ENCODE measurements at regions not wholly inside any gene's neighbourhood (a gene's known extent, or its start where the extent isn't known, plus 50 kb on each side); places are given as distances from the start of the nearest gene placed in this dataset.
"Not testable (repeated sequence)": the region's sequence is repeated elsewhere in the genome, so short reads cannot be mapped to it uniquely, and the experiment has no call there.

DNA sequence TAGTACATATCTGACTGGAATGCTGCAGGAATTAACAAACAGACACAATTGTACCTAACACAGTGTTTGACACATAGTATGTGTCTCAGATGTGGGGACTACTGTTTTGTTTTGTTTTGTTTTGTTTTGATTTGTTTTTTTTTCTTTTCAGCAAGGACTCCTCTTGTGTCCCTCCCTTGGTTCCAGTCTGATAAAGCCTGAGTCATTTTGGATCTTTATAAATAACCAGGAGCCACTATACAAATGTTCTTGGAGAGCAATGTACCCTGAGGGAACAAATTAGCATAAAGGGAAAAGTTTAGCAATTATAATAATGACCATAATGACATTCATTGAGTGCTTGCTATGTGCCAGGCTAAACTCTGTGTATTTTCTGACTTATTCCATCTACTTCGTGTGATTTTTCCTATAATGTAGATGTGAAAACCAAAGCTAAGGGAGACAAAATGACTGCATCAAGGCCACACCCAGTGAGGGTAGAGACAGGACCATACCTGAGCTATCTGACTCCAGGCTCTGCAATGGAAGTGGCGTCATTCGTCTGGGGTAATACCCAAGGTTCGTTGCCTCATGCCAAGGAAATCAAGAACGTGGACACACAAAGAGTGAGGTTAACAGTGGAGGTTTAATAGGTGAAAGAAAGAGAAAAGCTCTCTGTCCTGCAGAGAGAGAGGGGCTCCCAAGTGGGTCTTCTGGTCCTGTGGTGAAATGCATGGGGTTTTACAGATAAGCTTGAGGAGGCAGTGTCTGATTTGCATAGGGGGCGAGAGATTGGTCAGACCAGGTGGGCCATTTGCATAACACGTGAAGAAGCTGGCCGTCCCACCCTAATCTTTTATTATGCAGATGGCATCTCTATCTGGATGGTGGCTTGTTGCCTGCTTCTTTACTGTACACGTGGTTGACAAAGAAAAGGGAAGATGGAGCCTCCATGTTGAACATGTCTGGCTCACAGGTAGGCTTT, 285.5 kb upstream of the SFSWAP start:
- DNase-seq, result no peak

DNA sequence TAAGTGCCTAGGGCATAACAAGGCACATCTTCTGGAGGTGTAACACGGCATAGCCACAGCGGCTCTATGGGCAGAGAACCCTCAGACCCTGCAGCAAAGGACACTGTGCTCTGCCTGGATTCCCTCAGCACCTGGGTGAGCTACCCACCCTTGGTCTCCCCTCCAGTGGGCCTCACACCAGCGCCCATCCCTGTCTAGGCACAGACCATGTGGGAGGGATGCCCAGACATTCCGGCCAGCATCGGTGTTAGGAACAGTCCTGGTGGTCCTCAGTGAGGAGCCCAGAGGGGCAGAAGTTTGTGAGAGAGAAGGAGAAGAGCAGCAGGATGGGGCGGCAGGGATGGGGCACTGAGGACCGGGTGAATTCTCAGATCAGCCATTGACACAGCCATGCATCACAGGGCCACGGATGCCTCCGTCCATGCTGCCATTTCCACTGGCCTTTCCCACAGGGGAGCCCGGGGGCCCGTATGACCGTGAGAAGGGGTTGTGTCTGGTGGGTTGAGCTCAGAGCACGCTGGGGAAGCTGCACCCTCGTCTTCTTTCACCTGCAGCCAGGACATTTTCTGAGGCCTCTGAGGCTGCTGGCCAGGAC, 282.7 kb upstream of the SFSWAP start:
- DNase-seq, result no peak

DNA sequence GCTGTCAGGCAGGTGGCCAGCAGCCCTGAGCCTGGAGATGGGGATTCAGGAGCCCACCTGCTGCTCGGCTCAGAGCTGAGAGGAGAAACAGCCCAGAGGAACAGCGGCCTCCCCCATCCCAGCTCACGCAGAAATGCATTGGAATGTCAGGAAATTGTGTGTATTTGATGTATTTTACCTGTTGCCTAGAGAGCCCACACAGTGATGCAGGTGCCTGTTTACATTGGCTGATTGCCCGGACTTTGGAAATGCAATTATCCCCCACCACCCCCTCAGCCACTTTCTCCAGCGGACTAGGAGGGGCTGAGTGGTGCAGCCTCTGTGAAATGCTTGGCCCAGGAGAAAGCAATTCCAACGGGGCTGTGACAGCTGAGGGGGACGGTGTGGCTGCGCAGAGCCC, 281.7 kb upstream of the SFSWAP start:
- DNase-seq, result not testable (repeated sequence)

DNA sequence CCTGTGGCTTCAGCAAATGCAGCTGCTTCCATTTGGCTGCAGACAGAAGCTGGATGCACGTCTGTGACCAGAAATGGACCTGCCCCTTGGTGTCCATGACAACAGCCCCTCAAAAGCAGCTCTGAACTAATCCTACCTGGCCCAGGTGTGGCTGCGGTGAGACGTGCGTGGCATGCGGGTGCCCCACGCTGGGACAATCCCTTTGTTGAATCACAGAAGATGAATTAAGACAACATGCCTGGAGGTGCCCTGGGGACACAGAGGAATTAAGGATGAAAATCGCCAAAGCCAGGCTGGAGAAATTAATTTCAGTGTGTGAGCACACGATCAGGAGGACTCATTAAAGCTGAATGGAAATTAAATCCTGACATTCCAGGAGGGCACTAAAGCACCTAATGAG, 281.2 kb upstream of the SFSWAP start:
- not testable (repeated sequence) for DNase-seq

DNA sequence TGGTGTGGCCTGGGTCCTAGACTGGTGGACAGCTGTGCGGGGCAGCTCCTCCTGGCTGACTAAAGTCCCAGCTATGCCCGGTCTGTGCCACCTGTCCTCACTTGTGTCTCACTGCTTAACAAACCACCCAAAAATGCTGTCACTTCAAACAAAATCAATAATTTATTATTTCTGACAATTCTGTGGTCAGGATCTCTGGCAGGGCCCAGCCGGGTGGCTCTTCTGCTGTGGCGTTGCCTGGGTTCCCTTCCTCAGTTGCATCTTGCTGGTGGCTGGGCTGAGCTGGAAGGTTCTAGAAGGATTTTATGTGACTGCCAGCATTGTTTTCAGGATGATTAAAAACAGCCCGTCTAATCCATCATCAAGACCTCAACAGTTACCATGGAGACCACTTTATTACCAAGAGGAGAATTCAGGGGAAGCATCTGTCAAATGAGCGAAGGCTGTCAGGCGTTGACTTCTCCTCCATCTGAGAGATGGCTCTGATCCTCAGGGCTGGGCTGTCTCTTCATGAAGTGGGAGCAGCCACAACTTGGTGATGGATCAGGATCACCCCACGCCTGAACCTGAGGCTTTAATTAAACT, 280.6 kb upstream of the SFSWAP start:
- no peak for DNase-seq

DNA sequence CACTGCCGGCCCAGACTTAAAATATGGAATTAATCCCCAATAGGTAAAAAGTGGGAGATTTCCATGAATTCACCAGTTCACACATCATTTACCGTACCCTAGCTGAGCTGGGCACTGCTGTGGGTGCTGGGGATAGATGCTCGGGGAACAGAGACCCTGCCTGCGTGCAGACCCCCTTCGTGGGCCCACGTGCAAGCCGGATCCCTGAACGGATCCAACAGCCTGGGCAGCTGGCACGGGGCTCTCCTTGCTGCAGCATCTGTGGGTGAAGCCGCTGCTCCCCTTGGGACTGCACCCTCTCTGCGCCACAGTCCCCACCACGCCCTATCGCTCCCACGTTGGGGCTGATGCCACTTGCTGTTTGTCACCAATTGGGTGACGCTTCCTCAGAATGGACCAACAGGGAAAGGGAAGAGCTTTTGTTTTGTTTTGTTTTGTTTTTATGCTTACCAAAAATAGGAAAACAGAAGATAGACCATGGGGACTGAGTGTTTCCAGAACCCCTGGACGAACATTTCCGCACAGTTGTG, 279.7 kb upstream of the SFSWAP start:
- not testable (repeated sequence) for DNase-seq

DNA sequence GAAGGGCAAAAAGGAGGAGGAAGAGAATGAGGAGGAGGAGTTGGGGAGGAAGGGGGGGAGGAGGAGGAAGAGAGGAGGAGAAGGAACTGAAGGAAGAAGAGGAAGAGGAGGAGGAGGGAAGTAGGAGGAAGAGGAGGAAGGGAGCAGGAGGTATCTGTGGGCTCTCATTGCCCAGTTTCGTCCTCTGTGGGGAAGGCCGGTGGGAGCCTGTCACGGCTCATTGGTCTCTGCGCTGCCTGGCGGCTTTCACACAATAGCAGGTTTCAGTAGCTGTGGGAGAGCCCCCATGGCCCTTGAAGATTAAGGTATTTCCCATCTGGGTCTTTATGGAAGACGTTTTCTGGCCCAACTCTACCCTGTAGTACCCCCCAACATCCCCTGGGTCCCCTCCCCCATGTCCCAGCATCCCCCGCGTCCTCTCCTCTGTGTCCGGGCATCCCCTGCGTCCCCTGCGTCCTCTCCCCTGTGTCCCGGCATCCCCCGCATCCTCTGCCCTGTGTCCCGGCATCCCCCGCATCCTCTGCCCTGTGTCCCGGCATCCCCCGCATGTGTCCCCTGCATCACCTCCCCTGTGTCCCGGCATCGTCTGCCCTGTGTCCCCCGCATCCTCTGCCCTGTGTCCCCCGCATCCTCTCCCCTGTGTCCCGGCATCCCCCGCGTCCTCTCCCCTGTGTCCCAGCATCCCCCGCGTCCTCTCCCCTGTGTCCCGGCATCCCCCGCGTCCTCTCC, 278.2 kb upstream of the SFSWAP start:
- DNase-seq, result no peak

DNA sequence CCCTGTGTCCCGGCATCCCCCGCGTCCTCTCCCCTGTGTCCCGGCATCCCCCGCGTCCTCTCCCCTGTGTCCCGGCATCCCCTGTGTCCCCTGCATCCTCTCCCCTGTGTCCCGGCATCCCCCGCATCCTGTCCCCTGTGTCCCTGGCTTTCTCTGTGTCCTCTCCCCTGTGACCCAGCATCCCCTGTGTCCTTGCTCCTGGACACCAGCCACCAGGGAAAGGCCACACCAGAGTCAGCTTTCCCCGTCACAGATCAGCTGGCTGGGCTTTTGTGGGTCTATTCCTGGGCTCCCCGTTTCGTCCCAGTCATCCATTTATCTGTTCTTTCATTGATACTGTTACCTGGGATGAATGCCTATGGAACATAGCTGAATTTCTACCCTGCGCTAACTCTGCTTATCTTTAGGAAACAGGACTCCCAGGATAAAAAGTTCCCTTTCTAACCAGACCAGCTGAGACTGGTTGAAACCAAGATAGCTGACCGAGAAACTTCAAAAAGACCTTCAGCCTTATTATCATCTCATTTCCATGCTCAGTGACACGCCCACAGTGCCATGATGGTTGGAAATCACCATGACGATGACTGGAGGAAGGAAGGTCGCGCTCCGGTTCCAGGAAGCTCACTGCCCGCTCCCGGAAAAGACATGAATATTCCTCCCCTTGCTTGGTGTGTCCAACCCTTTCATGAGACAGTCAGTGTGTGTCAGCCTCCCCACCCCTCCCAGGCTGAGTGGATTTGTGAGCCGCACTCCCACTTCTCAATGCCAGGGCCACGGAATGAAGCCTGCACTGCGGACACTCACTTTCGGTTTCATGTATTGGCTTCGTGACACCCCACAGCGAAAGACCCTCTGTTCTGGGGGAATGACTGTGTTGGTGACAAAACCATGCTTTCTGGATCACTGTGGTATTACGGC, 276.4 kb upstream of the SFSWAP start:
- no peak for DNase-seq

DNA sequence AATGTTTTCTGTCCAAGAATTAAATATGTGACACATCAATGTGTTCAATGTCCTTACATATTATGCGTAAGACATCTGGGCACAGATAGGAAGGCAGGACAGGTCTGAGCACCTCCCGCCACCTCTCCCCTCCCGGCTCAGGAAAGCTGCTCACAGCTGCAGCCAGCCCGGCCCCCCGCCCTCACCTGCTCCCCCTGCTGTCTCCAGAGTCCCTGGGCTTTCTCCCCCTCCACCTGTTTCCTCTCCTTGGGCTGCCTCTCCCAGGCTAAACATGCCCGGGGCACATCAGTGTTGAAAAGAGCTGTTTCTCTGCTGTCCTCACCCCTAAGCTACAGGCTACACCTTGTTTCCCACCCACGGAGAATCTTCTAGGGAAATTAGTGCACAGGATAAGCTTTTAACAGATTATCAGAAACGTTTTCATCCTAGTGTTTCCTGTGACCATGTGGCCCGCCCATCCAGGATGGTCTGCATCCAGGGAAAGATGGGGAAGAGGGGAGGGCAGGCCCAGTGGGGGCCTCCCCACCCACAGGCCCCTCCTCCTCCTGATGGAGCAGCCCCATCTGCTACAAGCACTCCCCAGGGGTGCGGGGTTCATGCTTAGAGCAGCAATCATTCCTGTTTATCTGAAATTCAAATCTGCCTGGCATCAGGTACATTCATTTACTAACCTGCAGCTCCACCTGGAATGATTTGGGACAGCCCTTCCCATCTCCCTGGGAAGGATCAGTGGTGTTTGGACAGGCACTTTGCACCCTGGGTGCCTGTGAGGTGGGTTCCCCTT, 273.8 kb upstream of the SFSWAP start:
- no peak for DNase-seq

DNA sequence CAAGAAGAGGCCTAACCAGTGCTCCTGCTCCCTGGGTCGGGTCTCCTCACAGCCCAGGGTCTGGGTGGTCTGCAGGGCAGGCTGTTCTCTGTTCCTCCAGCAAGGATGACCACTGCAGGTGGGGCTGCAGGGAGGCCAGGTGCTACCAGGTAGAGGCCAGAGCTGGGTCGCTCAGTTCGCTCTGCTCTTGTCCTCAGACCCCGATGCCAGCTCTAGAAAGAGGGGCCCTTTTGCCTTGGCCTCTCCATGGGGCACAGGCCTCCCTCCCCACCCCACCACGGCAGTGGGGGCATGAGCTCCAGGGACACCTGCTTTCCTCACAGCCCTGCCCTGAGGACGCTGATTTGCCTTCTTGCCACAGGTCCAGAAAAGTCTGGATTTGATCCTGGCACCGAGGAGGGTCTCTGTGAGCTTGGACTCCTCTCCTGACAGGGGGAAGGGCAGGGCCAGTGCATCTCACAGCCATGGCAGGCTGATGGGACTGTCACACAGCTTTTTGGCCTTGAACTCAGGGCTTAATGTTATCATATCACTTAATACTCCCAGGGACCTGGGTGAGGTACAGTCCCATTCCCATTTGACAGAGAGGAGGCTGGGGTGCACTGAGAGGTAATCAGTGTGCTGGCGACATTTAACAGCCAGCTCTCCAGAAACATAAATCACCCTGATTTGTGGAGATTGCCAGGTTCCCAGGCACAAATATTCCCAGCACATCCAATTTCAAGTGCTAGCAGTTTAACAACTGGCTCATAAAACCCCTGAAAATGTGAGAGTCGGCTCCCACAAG, 273.0 kb upstream of the SFSWAP start:
- DNase-seq, result no peak

DNA sequence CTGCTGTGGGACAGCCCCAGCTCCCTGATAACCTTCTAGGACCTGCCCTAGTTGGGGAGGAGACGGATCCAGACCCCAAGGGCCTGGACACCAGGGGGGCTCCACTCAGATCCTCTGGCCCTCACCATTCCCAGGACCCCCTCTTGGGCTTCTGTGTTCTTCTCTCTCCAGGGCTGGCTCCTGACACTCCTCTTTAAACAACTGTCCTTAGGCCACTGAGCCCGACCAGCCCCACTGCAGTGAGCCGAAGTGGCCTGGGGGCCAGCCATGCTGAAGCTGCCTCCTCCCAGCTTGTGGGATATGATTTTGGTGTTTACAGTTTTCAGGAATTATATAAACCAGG, 272.4 kb upstream of the SFSWAP start:
- not testable (repeated sequence) for DNase-seq

DNA sequence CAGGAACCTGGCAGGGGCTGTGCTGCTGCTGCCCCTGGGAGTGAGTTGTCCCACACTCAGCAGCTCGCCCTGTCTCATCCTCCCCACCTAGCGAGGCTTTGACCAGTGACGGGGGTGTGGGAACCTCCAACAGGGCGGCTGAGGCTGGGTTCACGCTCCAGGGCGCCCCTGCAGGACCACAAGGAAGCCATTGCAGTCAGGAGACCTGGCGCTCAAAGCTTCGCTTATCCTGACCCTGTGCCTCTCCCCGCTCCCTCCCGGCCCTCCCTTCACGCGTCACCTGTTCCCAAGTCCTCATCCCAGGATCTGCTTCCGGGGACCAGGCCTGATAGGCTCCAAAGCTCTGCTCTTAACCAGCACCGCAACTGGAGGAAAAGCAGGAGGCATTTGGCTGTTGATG, 272.0 kb upstream of the SFSWAP start:
- DNase-seq, result no peak

DNA sequence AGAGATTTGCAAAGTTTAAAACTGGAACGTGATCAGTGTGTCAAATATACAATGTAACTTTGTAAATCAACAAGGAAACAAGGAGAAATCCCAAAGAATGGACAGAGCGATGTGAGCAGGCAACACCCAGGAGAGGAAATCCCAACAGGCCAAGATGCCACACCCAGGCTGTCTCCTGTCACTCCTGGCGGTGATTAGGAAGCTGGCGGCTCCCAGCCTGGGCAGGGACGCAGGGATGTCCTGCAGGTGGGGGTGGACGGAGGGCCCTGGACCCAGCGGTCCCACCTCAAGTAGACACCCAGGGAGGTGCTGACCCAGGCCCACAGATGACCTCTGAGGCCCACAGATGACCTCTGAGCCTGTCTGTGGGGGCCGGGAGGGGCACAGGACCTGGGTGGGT, 271.1 kb upstream of the SFSWAP start:
- not testable (repeated sequence) for DNase-seq

DNA sequence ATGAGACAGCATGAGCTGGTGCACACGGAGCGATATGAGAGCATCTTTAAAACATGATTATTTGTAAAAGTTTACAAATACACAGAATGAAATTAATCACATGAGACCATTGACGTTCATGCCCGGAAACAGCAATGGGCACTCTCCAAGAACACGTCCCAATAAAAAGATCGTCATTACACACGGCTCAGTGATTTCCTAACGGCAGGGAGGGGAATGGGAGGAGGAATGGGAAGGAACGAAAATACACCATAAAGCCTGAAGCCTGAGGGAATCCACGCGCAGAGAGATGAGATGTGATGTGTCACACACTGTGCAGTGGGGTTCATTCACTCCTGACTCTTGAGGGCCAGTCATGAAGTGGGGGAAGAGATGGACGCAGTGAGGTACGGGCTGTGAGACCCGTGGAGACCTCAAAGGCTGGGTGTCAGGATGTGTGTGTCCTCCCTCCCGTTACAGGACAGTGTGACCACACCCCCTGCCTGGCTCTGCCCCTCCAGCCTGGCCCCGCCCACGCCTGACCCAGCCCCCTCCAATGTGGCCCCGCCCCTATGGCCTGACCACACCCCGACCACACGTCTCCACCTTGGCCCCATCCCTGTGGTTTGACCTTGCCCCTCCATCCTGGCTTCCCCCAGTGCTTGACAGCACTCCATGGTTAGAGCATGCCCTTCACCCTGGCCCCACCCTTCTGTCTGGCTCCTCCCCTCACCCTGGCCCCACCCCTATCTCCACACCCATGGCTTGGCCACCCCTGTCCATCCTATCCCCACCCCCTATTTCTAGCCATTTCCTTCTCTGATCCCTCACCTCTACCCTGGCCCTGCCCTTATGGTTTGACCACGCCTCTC, 270.5 kb upstream of the SFSWAP start:
- DNase-seq, result not testable (repeated sequence)

DNA sequence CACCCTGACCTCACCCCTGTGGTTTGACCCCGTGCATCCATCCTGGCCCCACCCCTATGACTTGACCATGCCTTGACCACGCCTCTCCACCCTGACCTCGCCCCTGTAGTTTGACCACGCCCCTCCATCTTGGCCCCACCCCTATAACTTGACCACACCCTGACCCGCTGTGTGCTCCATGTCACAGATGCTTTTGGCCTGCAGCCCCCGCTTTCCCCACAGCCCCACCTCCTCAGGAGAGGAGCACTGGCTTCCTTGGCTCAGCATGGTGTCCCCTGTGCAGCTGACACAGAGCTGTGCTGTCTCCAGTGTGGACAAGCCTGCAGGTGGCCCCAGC, 269.9 kb upstream of the SFSWAP start:
- no peak for DNase-seq

DNA sequence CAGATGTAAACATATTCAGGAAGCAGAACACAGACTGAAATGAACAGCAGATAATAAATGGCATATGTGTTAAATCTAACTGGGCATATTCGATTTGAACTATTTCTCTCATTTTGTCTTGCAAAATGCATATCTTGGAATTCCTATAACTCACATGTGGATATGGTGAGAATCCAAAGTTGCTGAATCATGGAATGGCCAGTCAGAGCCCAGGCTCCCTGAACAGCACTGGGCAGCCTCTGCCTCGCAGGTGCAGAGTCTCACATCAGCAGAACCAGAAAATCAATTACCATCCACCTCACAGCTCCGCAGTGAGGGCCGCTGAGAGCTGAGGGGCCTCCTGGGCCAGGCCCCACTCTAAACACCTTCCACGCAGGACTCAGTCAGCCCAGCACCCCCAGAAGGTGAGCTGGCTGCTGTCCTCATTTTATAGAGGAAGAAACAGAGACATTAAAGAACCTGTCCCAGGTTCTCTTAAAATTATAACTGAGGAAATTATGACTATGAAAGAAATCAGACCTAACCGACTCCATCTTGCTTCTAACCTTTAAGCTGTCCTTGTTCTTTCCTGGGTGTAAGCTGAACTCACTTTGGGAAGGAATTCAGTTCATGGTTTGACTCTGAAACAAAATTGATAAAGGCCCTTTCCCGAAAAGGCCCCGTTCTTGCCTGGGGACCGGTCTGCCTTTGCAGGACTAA, 269.1 kb upstream of the SFSWAP start:
- no peak for DNase-seq

DNA sequence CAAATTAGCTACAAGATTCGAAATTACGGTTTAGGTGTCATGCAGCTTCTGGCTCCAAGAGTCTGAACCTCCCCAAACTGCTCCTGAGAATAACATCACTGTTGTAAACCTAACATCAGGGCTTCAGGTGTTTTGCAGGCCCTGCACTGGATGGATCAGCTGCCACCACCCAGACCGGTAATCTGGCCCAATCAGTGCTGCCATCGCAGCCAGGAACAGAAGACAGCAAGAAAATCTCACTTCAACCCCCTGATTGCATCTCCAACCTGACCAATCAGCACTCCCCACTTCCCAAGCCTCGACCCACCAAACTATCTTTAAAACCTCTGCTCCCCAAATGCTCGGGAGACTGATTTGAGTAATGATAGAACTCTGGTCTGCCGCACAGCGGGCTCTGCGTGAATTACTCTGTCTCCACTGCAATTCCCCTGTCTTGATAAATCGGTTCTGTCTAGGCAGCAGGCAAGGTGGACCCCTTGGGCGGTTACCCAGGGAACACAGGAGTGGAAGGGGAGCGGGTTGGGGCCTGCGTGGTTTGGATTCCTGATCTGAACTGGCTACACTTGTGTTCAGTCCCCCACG, 268.5 kb upstream of the SFSWAP start:
- DNase-seq, result no peak

Measured in stimulated activated CD4-positive, alpha-beta T cell treated with anti-CD3 and anti-CD28 coated beads, Interleukin-1b, Interleukin-23, amount 100 ng/mL, for 48 hours (primary cell).